BE2C (cell line): ENCODE measurements at regions not wholly inside any gene's neighbourhood (a gene's known extent, or its start where the extent isn't known, plus 50 kb on each side); places are given as distances from the start of the nearest gene placed in this dataset.

Experiments used
- DNase-seq: peaks from one replicate; pipeline ENCODE4 v3.0.0-alpha.2; 2020
- H3K27me3 ChIP-seq: fragments of 250-450 bp; sonication (Bioruptor Pico); 2 replicates; pipeline ENCODE4 v1.5.1; 2020; ENCODE audit warnings: mild to moderate bottlenecking
- H3K36me3 ChIP-seq: fragments of 250-450 bp; sonication (Bioruptor Pico); 2 replicates; pipeline ENCODE4 v1.5.1; 2020; ENCODE audit warnings: mild to moderate bottlenecking
- H3K4me1 ChIP-seq: fragments of 250-450 bp; sonication (Bioruptor Pico); 2 replicates; pipeline ENCODE4 v1.5.1; 2020
- H3K4me3 ChIP-seq: 2 replicates; pipeline ENCODE4 v1.5.1; 2011; ENCODE audit warnings: low read depth, low read length
- H3K9me3 ChIP-seq: fragments of 250-450 bp; sonication (Bioruptor Pico); 2 replicates; pipeline ENCODE4 v1.5.1; 2020
- CTCF ChIP-seq: IDR thresholded peaks from 2 replicates; pipeline ENCODE4 v1.5.1; 2012; ENCODE audit warnings: mild to moderate bottlenecking, low read depth, low read length

GRCh38 chr9:71237051-71237450, 115.6 kb upstream of the TRPM3 start:
- Histone ChIP-seq H3K4me1 (no peaks in the 10 kb centered on the region), H3K36me3 (no peaks in the 10 kb centered on the region), H3K27me3 (no peaks in the 10 kb centered on the region), H3K9me3 (no peaks in the 10 kb centered on the region), H3K4me3 (no peak overlapping the region)
- no peak for DNase-seq
- no peak for TF ChIP-seq CTCF

DNA sequence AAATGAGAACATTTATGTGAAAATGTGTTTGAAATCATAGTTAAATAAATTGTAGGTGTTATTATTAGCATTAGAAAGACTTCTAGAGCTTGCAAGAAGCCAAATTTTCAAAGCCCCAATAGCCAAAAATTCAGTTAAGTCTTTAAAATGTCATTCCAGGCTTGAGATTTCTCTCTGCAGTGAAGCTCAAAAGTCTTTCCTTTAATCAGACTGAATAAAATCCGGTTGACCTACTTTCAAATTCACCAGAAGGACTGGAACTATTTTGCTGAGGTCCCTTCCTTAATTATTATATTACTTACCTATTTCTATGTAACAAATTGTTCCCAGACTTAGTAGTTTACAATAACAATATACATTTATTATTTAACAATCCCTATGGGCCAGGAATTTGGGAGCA, 112.2 kb upstream of the TRPM3 start:
- Histone ChIP-seq H3K9me3 (no peaks in the 10 kb centered on the region; the same call in 1 of the 2 replicates), H3K4me3 (no peak overlapping the region), H3K4me1 (no peaks in the 10 kb centered on the region), H3K27me3 (no peaks in the 10 kb centered on the region), H3K36me3 (no peaks in the 10 kb centered on the region)
- TF ChIP-seq CTCF, result no peak
- DNase-seq, result no peak

DNA sequence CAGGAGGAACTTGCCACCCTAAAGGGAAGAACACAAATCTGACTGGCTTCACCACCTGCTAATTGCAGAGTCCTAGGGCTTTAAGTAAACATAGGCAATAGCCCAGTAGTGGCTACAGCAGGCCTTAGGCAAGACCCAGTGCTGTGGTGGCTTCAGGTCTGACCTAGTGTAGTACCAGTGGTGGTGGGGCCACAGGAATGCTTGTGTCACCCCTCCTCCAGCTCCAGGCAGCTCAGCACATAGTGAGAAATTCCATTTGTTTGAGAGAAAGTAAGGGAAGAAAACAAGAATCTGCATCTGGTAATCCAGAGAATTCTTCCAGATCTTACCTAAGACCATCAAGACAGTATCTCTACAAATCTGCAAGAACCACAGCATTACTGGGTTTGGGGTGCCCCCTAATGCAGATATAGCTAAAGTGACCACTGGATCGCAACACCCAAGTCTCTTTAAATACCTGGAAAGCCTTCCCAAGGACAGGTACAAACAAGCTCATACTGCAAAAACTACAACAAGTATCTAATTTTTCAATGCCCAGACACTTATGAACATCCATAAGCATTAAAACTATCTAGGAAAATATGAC, 102.6 kb upstream of the TRPM3 start:
- DNase-seq, result no peak
- peak; percentile 42 for TF ChIP-seq CTCF
- Histone ChIP-seq H3K9me3 (no peaks in the 10 kb centered on the region), H3K27me3 (no peaks in the 10 kb centered on the region), H3K4me3 (no peak overlapping the region), H3K4me1 (peaks cover 8% of the 10 kb centered on the region), H3K36me3 (no peaks in the 10 kb centered on the region)

- no peak for DNase-seq
- Histone ChIP-seq H3K4me1 (peaks cover 8% of the 10 kb centered on the region), H3K4me3 (no peak overlapping the region), H3K36me3 (no peaks in the 10 kb centered on the region), H3K9me3 (no peaks in the 10 kb centered on the region), H3K27me3 (no peaks in the 10 kb centered on the region)
- no peak for TF ChIP-seq CTCF
These were observed 97.4 kb upstream of the TRPM3 start for GRCh38 chr9:71218774-71219173.

- TF ChIP-seq CTCF, result no peak
These were observed 92.2 kb upstream of the TRPM3 start for GRCh38 chr9:71213633-71214032.

GRCh38 chr9:71210326-71210725, 88.9 kb upstream of the TRPM3 start:
- H3K4me1 ChIP-seq, result no peaks in the 10 kb centered on the region; the same call in 1 of the 2 replicates
- H3K4me3 ChIP-seq, result no peak overlapping the region
- DNase-seq, result no peak
- H3K36me3 ChIP-seq, result no peaks in the 10 kb centered on the region
- no peaks in the 10 kb centered on the region for H3K27me3 ChIP-seq
- TF ChIP-seq CTCF, result peak; percentile 32
- H3K9me3 ChIP-seq, result no peaks in the 10 kb centered on the region; the same call in 1 of the 2 replicates

More at GRCh38 chr9:71213633-71214032, 92.2 kb upstream of the TRPM3 start:
- no peaks in the 10 kb centered on the region for H3K27me3 ChIP-seq
- no peak overlapping the region for H3K4me3 ChIP-seq
- H3K4me1 ChIP-seq, result no peaks in the 10 kb centered on the region; the same call in 1 of the 2 replicates
- DNase-seq, result no peak
- no peaks in the 10 kb centered on the region for H3K36me3 ChIP-seq
- no peaks in the 10 kb centered on the region; the same call in 1 of the 2 replicates for H3K9me3 ChIP-seq
